Stimulated activated CD8-positive, alpha-beta memory T cell treated with anti-CD3 and anti-CD28 coated beads, Interleukin-7, amount 100 ng/mL, for 24 hours (primary cell): ENCODE measurements at regions not wholly inside any gene's neighbourhood (a gene's known extent, or its start where the extent isn't known, plus 50 kb on each side); places are given as distances from the start of the nearest gene placed in this dataset.

ENCODE experiments used
- DNase-seq: peaks from one replicate; pipeline ENCODE4 v3.0.0-alpha.2; 2020; ENCODE audit warnings: low read depth

GRCh38 chr7:155360495-155361345 is 63.0 kb downstream of the INSIG1 start:
- no peak for DNase-seq

- DNase-seq, result no peak
These were observed 63.6 kb downstream of the INSIG1 start for GRCh38 chr7:155361346-155361680.

- DNase-seq, result no peak
These were observed 64.3 kb downstream of the INSIG1 start for GRCh38 chr7:155361947-155362346.

GRCh38 chr7:155362380-155363145 is 64.9 kb downstream of the INSIG1 start:
- DNase-seq, result no peak

GRCh38 chr7:155363146-155363539 is 65.5 kb downstream of the INSIG1 start:
- DNase-seq, result no peak

GRCh38 chr7:155363852-155364600 is 66.3 kb downstream of the INSIG1 start:
- DNase-seq, result no peak

- DNase-seq, result no peak
These were observed 67.6 kb downstream of the INSIG1 start for GRCh38 chr7:155365146-155365874.

GRCh38 chr7:155368894-155369600 is 71.4 kb downstream of the INSIG1 start:
- DNase-seq, result no peak

- DNase-seq, result no peak
These were observed 72.1 kb downstream of the INSIG1 start for GRCh38 chr7:155369766-155370165.

GRCh38 chr7:155371331-155371883 is 73.7 kb downstream of the INSIG1 start:
- no peak for DNase-seq

GRCh38 chr7:155371884-155372781 is 74.5 kb downstream of the INSIG1 start:
- no peak for DNase-seq

GRCh38 chr7:155372782-155373358 is 75.2 kb downstream of the INSIG1 start:
- no peak for DNase-seq

GRCh38 chr7:155373359-155374273 is 75.9 kb downstream of the INSIG1 start:
- DNase-seq, result no peak

GRCh38 chr7:155374276-155375252 is 76.9 kb downstream of the INSIG1 start:
- DNase-seq, result no peak

- DNase-seq, result no peak
These were observed 77.9 kb downstream of the INSIG1 start for GRCh38 chr7:155375337-155376277.
